Stimulated activated CD4-positive, alpha-beta T cell treated with anti-CD3 and anti-CD28 coated beads, Interleukin-1b, Interleukin-23, amount 100 ng/mL, for 4 hours (primary cell): ENCODE measurements at regions not wholly inside any gene's neighbourhood (a gene's known extent, or its start where the extent isn't known, plus 50 kb on each side); places are given as distances from the start of the nearest gene placed in this dataset.

ENCODE experiments used
- DNase-seq, 2 donors: peaks; one replicate each; pipeline ENCODE4 v3.0.0-alpha.2; 2020; ENCODE audit warnings: low read depth in 2 of 2

DNA sequence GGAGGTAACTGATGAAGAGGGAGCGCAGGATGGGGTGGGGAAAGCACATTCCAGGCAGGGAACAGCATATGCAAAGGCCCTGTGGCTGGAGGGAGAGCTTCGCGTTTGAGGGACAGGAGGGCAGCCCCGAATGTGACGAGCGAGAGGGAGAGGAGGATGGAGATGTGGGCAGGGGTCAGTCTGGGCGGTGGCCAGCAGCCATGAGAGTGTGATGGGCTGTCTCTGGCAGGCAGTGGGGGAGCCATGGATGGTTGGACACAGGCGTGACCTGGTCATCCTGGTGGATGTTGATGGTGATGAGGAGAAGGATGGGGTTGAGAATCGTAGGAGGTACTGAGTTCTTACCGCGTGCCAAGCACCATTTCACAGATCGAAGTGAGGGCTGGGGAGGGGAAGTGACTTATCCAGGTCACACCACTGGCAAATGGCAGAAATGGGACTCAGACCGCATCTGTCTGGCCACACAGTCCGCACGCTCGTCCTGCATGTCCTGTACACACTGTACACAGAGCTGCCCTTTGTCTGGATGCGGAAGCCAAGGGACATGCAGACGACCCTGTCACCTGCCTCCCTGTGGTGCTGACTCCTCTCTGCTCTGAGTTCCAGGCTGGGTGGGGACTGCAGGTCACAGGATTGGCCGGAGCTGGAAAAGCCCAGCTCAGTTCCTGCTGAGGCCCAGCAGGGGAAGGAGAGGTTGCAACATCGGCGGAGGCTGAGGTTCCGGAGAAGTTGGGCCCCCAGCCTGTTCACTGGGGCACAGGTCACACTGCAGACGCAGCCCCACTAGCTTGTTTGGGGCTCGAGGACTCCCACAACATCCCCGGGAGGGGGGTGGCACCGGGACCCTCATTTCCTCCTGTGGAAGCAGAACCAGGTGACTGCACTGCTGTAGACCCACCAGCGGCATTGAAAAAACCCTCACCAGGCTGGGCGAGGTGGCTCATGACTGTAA is 165.6 kb upstream of the IER5L start:
- DNase-seq = no peak

DNA sequence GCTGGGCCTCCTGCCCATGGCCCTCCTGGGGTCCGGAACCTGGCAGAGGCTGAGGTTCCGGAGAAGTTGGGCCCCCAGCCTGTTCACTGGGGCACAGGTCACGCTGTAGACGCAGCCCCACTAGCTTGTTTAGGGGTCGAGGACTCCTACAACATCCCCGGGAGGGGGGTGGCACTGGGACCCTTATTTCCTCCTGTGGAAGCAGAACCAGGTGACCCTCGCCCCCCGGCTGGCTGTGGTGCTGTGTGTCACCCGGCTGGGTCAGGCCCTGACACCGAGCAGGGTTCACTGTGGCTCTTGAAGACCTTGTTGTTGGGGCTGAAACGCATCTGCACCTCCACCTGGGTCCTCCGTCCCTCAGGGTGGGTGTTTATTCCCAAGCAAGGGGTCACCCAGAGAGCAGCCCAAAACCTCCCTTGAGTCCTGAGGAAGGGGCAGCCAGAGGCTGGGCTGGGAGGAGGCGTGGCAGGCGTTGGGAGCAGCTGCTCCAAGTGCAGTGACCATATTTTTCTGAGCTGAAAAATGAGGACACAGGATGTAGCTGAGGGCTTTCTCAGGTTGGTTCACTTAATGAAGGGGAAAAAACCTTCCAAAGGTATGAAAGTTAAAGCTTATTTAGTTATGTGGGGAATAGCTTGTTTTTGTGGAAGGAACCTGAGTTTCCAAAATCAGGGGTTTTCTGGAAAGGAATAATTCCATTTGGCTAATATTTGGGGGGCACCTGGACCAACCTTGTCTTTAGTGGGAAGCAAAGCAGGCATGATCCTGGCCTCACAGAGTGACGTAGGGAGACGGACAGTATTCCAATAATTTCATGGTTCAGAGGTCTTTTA is 164.7 kb upstream of the IER5L start:
- no peak for DNase-seq

DNA sequence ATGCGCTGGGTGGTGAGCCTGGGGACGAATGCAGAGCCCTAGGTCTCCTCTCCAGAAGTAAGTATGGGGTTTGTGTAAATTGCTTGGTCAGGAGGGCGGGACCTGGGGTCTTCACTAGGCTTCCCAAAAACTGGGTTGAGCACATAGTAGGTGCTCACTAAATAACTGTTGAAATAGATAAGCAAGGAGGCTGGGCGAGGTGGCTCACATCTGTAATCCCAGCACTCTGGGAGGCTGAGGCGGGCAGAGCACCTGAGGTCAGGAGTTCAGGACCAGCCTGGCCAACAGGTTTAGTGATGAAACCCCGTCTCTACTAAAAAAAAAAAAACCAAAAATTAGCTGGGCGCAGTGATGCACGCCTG is 163.9 kb upstream of the IER5L start:
- DNase-seq = no peak

DNA sequence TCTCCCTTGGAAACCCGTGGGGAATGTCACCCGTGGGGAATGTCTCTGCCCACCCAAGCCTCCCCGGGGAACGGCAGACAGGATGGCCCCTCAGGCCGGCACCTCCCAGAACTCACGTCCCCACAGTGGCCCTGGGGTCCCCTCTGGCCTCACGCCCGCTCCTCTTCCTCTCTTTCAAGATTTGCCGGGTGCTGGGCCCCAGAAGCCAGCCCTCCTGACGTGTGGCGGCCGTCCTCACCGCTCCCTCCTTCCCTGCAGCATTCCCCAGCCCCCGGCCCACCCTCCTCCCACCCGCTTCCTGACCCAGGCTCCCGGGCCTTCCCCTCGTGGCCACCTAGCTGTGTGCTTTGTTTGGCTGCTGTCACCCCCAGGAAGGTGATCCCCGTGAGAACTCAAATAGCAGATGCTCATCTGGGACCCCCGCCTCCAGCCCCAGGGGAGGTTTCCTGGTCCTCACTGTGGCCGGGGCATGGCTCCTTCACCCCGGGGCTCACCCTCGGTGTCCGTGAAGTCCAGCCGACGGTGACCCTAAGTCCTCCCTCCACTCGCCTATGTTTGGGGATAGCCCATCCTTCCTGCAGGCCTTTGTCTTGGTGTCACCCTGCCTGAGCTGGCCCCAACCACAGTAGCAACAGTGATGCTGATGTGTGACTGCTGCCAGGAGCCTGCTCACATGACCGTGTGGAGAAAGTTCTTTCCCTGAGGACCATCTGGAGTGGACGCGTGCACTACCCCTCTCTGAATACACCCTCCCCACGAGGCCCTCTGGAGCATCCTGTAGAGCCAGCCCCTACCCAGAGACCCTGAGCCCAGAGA is 163.3 kb upstream of the IER5L start:
- DNase-seq = no peak

DNA sequence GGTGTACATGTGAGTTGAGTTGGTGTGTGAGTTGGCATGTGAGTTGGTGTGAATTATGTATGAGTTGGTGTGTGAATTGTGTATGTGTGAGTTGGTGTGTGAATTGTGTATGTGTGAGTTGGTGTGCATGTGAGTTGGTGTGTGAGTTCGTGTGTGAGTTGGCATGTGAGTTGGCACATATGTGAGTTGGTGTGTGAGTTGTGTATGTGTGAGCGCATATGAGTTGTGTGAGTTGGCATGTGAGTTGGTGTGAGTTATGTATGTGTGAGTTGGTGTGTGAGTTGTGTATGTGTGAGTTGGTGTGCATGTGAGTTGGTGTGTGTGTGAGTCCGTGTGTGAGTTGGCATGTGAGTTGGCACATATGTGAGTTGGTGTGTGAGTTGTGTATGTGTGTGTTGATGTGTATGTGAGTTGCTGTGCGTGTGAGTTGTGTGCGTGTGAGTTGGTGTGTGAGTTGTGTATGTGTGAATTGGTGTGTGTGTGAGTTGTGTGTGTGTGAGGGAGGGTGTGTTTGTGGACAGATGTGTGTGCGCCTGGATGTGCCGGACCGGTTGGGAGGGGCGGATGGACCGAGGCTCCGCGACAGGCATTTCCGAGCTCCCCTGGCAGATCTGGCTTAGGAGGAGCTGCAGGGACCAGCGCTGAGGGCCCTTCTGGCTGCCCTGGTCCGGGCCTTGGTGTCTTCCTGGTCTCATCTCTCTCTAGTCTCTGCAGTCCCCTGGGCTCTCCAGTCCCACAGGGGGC is 162.5 kb upstream of the IER5L start:
- DNase-seq = no peak

DNA sequence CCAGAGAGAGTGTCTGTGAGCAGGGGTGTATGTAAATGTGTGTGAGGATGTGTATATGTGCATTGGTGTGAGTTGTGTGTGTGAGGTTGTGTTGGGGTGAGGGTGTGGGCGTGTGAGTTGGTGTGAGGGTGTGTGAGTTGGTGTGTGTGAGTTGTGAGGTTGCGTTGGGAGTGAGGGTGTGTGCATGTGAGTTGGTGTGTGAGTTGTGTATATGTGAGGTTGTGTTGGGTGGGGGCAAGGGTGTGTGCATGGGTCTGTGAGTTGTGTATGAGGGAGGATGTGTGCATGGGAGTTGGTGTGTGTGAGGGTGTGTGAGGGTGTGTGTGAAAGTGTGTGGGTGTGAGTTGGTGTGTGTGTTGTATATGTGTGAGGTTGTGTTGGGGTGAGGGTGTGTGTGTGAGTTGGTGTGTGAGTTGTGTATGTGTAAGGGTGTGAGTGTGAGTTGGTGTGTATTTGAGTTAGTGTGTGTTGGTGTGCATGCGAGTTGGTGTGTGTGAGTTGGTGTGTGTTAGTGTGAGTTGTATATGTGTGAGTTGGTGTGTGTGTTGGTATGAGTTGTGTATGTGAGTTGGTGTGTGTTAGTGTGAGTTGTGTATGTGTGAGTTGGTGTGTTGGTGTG is 161.6 kb upstream of the IER5L start:
- no peak for DNase-seq

DNA sequence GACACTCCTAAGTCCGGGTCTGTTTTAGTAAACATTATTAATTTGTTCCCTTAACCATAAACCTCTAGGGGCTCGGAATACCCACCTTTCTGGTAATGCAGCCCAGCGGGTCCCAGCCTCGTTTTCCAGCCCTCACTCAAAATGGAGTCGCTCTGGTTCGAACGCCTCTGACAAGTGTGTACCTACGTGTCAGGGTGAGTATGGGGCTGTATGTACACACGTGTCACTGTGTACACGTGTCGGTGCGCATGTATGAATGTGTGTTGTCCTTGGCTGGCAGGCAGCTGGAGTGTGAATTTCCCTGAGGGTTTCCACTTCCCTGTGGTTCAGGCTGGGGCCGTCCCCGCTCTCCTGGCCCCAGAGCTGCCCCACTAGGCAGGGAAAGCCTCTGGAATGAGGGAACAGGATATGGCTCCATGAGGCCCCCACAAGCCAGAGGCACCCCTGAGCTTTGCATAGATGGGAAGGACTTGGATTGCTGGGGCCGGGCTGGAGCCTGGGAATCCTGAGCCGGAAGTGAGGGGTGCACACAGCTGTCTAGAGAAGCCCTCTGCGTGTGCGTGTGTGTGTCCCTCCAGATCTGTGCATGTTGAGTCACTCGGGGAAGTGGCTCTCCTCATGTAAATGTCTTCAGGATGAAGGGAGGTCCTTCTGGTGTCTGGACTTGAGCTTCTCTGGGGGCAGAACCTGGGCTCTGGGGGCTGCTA is 160.8 kb upstream of the IER5L start:
- no peak for DNase-seq

DNA sequence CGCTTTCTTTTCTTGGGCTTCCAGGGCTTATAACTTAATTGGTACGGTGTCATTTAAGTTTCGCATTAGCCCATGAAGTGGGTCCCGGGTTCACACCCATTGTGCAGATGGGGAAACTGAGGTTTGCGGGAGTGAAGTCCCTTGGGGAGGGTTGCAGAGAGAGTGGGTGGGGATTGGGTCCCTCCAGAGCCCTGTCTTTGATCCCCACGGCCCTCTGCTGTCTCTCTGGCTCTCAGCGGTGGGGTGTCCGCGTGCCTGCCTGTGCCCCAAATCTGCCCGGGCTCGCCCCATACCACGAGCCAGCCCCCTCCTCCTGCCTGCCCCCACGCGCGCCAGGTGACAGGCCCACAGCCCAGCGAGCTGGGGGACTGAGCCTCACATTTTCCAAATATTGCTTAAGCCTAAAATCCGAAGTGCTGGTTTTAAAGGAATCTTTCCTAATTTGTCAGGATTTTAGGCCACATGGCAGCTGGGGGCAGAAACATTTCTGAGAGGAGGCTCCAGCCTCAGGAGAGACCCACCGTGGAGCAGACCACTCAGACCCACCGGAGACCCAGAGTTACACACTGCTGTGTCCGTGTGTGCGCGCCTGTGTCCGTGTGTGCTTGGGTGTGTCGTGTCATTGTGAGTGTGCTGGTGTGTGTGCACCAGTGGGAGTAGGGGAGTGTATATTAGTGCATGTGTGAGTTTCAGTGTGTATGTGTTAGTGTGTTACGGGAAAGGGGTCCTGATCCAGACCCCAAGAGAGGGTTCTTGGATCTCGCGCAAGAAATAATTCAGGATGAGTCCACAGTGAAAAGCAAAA is 159.5 kb upstream of the IER5L start:
- no peak for DNase-seq

DNA sequence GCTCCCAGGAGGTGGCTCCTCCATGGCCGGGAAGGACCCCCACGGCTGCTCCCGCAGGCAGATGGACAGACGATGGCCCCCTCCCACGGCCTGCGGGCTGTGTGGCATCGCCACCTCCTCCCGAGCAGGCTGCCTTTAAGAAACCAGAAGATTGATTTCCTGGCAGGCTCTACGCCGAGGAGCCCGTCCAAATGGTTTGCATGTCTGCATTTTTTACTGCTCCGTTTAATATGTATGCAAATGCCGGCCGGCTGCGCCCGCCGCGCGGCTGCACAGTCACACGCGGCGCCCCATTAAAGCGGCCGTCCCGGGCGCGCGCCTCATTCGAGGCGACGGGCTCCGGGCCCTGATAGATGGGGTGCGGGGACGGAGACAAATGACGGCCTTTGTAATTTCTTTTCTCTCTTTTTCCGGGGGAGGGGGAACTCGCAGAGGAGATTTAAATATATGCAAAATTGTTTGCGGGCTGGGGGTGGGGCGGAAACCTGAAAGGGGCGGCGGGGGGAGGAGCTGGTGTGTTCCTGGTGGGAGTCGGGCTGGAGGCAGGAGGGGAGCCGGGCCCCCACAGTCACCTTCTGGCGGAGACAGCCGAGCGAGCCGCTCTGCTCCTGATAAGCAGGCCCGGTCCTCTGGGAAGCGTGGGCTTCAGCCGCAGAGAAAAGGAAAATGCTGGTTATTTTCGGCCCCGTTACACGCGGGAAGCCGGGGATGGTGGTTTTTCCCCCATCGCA is 158.7 kb upstream of the IER5L start:
- peak; percentile 27 to 37 for DNase-seq

DNA sequence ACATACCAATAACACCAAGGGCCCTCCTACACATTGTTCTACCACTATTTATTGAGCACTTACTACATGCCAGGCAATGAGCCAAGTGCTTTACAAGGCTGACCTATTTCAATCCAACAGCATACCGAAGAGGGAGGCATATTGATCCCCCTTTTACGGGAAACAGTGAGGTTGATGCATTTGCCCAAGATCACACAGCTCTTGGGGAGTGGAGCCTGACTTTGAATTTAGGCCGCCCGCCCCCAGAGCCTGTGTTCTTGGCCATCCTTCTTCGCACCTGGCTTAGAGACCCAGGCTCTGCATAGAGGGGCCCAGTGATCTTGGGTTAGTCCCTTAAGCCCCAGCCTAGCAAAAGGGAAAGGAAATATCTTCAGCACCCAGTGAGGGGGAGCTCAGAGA is 158.1 kb upstream of the IER5L start:
- no peak for DNase-seq

DNA sequence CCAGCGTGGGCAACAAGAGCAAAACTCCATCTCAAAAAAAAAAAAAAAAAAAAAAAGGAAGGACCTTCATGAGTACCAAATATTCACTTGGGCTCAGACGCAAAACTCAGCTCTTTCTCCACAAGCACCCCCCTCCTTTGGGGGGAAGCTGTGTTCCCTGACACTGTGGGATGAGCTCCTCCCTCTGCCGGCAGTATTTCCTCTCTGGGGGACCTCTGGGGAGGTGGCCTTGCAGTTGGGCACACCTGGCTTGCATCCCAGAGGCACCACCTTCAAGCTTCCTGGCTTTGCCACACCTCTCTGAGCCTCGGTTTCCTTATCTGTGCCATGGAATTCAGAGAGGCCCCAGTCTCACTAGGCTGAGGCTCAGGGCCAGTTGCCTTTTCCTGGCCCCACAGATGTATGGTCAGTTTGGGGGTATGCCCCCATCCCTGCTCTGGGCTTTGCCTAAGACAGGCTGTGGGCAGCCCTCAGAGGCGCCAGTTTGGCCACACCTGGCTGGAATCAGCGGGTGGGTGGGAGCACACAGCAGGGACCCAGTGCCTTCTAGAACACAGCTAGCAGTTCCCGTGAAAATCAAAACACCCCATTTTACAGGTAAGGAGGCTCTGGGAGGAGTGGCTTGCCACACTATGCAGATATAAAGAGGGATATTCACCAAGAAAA is 157.5 kb upstream of the IER5L start:
- no peak for DNase-seq

DNA sequence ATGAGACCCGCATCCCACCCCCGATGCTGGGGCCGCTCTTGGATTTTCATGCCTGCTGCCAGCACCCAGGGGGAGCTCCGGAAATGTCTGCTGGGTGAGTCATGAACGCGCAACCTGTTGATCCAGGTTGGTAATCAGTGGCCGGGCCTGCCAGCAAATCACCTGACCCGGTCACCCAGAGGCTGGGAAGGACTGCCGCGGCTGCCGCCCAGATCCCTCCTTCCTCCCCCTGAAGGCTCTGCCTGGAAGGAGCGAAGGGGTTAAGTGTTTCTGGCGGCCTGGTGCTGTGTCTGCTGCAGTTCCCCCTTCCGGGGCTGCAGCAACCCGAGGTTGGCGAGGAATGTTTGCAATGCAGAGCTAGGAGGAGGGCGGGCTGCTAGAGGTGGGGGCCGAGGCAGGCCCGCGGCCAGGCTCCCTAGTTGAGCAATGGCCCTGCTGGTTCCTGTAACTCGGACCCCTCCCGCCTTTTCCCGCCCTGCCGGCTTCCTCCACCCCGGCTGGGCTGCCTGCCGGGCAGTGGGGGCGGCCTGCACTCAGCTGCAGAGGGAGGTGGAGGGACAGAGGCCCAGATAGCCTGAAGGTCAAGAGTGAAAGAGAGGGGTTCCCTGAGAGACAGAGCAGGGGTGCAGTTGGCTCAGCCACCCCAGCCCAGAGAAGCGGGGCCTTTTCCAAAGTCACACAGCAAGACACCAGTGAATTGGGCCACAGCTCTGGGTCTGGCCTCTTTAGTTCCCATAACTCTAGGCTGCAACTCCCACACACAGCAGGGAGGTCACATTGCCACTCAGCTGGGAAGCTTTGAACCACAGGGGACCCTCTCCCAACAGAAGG is 156.3 kb upstream of the IER5L start:
- DNase-seq = no peak

DNA sequence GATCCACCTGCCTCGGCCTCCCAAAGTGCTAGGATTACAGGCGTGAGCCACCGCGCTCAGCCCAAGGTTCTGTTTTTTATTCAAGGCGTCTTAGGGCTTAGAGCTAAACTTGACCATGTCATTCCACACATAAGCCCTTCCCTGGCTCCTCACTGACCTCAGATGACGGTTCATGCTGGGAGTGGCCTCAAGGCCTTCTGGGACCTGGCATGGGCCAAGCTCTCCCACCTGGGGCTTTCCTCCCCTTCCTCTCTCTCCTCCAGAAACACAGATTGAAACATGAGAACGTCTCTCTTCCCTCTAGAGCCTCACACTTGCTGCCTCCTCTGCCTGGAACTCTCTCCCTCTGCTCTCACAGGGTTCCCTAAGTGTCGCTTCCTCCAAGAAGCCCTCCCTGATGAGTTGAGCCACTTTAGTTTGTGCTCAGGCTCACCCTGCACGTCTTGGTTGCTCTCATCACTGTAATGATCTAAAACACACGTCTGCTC is 155.6 kb upstream of the IER5L start:
- DNase-seq = no peak

DNA sequence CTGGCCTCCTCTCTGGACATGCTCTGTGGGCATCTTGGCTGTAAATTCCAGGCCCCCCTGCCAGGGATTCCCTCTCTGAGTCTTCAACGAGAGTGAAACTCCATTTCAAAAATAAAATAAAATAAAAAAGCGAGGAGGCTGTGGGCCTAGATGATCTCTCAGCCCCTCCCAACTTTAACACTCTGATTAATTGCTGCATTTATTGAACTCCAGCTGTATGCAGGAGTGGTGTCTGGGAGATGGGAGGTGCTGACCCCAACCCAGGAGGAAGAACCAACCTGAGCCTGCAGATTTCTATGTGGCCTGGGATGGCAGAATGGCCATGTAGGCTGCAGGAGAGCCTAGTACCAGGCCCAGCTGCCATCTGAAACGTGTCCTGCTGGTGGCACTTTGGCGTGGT is 154.5 kb upstream of the IER5L start:
- DNase-seq = no peak

DNA sequence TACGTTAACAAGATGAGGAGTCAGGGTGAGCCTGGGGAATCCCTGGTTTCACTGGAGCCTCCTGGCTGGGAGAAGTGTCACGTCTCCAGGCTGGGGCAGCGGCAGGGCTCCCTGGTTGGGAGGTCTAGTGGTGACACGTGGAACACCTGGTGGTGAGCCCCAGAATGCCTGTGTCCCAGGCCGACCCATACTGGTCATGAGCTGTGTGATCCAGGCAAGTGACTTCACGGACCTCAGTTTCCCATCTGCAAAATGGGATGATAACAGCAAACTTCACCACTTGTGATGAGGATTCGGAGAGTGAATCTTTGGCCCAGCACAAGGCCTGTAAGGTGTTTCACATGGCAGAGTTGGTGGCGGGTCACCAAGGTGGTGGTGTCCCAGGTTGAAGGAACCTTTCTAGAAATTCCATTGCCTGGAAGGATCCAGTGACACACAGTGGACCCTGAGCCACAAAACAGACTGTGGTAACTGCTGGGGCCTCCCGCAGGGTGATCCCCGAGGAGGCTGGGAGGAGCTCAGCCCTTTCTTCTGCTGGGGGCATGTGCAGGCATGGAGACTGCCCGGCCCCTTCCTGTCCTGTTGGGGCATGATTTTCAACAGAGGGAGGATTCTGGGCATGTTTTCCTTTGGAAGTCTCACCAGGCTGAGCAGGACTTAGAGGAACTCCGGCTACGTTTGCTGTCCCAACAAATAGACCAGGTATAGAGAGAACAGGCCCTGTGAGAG is 153.9 kb upstream of the IER5L start:
- DNase-seq = no peak

DNA sequence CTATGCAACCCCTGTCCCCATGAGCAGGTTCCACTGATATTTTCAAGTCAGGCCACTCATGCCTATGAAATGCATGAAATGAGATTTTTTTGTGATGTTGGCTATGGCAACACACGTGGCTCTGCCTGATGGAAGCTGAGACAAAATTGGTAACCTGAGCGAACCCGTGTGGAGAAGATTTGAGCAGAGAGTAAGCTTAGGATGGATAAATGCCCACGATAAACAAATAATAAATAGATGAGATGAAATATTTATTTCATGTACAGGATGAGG is 153.4 kb upstream of the IER5L start:
- no peak for DNase-seq
